H1 (cell line): ENCODE measurements at regions not wholly inside any gene's neighbourhood (a gene's known extent, or its start where the extent isn't known, plus 50 kb on each side); places are given as distances from the start of the nearest gene placed in this dataset.

ENCODE experiments used
- CTCF ChIA-PET: fragments of 300-600 bp; sonication (Branson Sonifier 250); formaldehyde crosslinking; loops from one replicate; lab custom pipeline; 2021; ENCODE audit not compliant: partially characterized antibody; lab: Charles Lee
- POLR2A ChIA-PET: fragments of 300-600 bp; sonication (Branson Sonifier 250); formaldehyde crosslinking; loops from one replicate; lab custom pipeline; 2021; ENCODE audit warnings: inconsistent platforms; ENCODE audit not compliant: partially characterized antibody; lab: Charles Lee
- DNase-seq, 2 experiments: peaks; one replicate each; pipeline versions ENCODE4 v3.0.0 to v3.0.0-alpha.2; 2010 to 2022; ENCODE audit warnings: low spot score in 2 of 2, low read depth in 1 of 2, mixed read lengths in 1 of 2
- FAIRE-seq: peaks from 2 replicates; lab custom pipeline; 2011; peaks lifted over from hg19 to GRCh38; lab: Jason Lieb, UNC
- H2AFZ ChIP-seq: 2 replicates; pipeline ENCODE4 v1.8.1; 2012; ENCODE audit warnings: low read length, inconsistent platforms
- H2AK5ac ChIP-seq: 2 replicates; pipeline ENCODE4 v1.6.1; 2013; ENCODE audit warnings: low read depth, low read length
- H2BK120ac ChIP-seq: replicated peaks from 2 replicates; pipeline ENCODE3; 2013; ENCODE audit warnings: low read depth, low read length, inconsistent platforms
- H2BK12ac ChIP-seq: 2 replicates; pipeline ENCODE4 v1.6.1; 2013; ENCODE audit warnings: low read depth, low read length
- H2BK15ac ChIP-seq: 2 replicates; pipeline ENCODE4 v1.6.1; 2013; ENCODE audit warnings: low read length
- H2BK20ac ChIP-seq: 2 replicates; pipeline ENCODE4 v1.6.1; 2013; ENCODE audit warnings: low read length
- H2BK5ac ChIP-seq: 2 replicates; pipeline ENCODE4 v1.6.1; 2013; ENCODE audit warnings: low read depth, low read length
- H3K14ac ChIP-seq: 2 replicates; pipeline ENCODE4 v1.6.1; 2013; ENCODE audit warnings: inconsistent platforms; ENCODE audit not compliant: insufficient read length
- H3K18ac ChIP-seq: 2 replicates; pipeline ENCODE4 v1.6.1; 2013; ENCODE audit warnings: low read length; ENCODE audit errors: extremely low read depth
- H3K23ac ChIP-seq: 2 replicates; pipeline ENCODE4 v1.6.1; 2013; ENCODE audit warnings: inconsistent platforms; ENCODE audit not compliant: insufficient read length
- H3K23me2 ChIP-seq: 2 replicates; pipeline ENCODE4 v1.6.1; 2013; ENCODE audit warnings: low read depth, low read length
- H3K27ac ChIP-seq: 2 replicates; pipeline ENCODE4 v1.6.1; 2011; ENCODE audit warnings: low read depth, low read length, inconsistent platforms
- H3K27me3 ChIP-seq, 4 experiments: replicated peaks in 1 of 4; 1 replicate in 1 of 4; 2 replicates in 3 of 4; pipeline versions ENCODE4 v1.6.1 to v1.8.1; 2011 to 2013; ENCODE audit warnings: low read length in 3 of 4, mild to moderate bottlenecking in 3 of 4, inconsistent platforms in 2 of 4, mixed read lengths in 2 of 4, moderate library complexity in 1 of 4; ENCODE audit not compliant: control insufficient read depth in 3 of 4, insufficient read depth in 3 of 4; ENCODE audit errors: extremely low read depth in 1 of 4
- H3K36me3 ChIP-seq, 4 experiments: 2 replicates each; pipeline versions ENCODE4 v1.6.1 to v1.8.1; 2011 to 2013; ENCODE audit warnings: mild to moderate bottlenecking in 4 of 4, low read length in 3 of 4, moderate library complexity in 2 of 4, control low read depth in 1 of 4, inconsistent platforms in 1 of 4; ENCODE audit not compliant: insufficient read depth in 4 of 4, control insufficient read depth in 2 of 4
- H3K4ac ChIP-seq: replicated peaks from 2 replicates; pipeline ENCODE3; 2013; ENCODE audit warnings: low read length, low read depth, mixed read lengths, inconsistent platforms; ENCODE audit not compliant: insufficient read length
- H3K4me1 ChIP-seq, 4 experiments: replicated peaks in 1 of 4; 1 replicate in 1 of 4; 2 replicates in 3 of 4; pipeline versions ENCODE4 v1.6.1 to v1.8.1; 2011 to 2013; ENCODE audit warnings: low read length in 3 of 4, inconsistent platforms in 2 of 4, mixed read lengths in 1 of 4; ENCODE audit not compliant: insufficient read depth in 4 of 4, control insufficient read depth in 3 of 4
- H3K4me2 ChIP-seq, 2 experiments: 2 replicates each; pipeline versions ENCODE4 v1.6.1 to v1.8.1; 2011 to 2013; ENCODE audit warnings: low read depth in 2 of 2, low read length in 2 of 2, control low read depth in 1 of 2, inconsistent platforms in 1 of 2, mild to moderate bottlenecking in 1 of 2; ENCODE audit not compliant: insufficient read depth in 1 of 2
- H3K4me3 ChIP-seq, 4 experiments: fragments of 200-600, 300-600 bp in 1 of 4; sonication (generic), shearing (Covaris generic), sonication (Bioruptor Twin) in 1 of 4; 2 replicates each; pipeline versions ENCODE4 v1.5.1 to v1.8.1; 2011 to 2016; ENCODE audit warnings: low read length in 4 of 4, low read depth in 3 of 4, control low read depth in 2 of 4, inconsistent platforms in 2 of 4, mild to moderate bottlenecking in 2 of 4, mixed read lengths in 1 of 4, moderate library complexity in 1 of 4; ENCODE audit not compliant: insufficient read depth in 2 of 4; ENCODE audit errors: extremely low read depth in 1 of 4
- H3K56ac ChIP-seq: replicated peaks from 2 replicates; pipeline ENCODE3; 2013; ENCODE audit warnings: low read depth, mild to moderate bottlenecking, mixed read lengths, low read length, inconsistent platforms; ENCODE audit not compliant: insufficient read length
- H3K79me1 ChIP-seq: 2 replicates; pipeline ENCODE4 v1.6.1; 2013; ENCODE audit warnings: low read depth, low read length, control low read depth
- H3K79me2 ChIP-seq, 2 experiments: 2 replicates each; pipeline versions ENCODE4 v1.6.1 to v1.8.1; 2012 to 2013; ENCODE audit warnings: low read length in 2 of 2, mild to moderate bottlenecking in 2 of 2, inconsistent platforms in 1 of 2; ENCODE audit not compliant: insufficient read depth in 2 of 2, control insufficient read depth in 1 of 2
- H3K9ac ChIP-seq, 4 experiments: replicated peaks in 1 of 4; 1 replicate in 1 of 4; 2 replicates in 3 of 4; pipeline versions ENCODE4 v1.6.1 to v1.8.1; 2011 to 2013; ENCODE audit warnings: low read depth in 3 of 4, low read length in 3 of 4, control low read depth in 2 of 4, mild to moderate bottlenecking in 2 of 4, moderate library complexity in 2 of 4, inconsistent platforms in 1 of 4; ENCODE audit errors: extremely low read depth in 1 of 4
- H3K9me3 ChIP-seq, 2 experiments: 2 replicates each; pipeline versions ENCODE4 v1.6.1 to v1.8.1; 2012 to 2013; ENCODE audit warnings: mild to moderate bottlenecking in 2 of 2, moderate library complexity in 2 of 2, control low read depth in 1 of 2, inconsistent platforms in 1 of 2, low read depth in 1 of 2, low read length in 1 of 2, mixed read lengths in 1 of 2; ENCODE audit not compliant: insufficient read depth in 2 of 2
- H4K20me1 ChIP-seq, 2 experiments: replicated peaks in 1 of 2; 2 replicates each; pipeline versions ENCODE3 to v1.8.1; 2011 to 2013; ENCODE audit warnings: inconsistent platforms in 2 of 2, low read length in 2 of 2, mild to moderate bottlenecking in 1 of 2; ENCODE audit not compliant: insufficient read depth in 2 of 2, control insufficient read depth in 1 of 2
- H4K5ac ChIP-seq: 2 replicates; pipeline ENCODE4 v1.6.1; 2013; ENCODE audit warnings: low read length, low read depth, mixed read lengths, inconsistent platforms; ENCODE audit not compliant: insufficient read length
- H4K8ac ChIP-seq: 2 replicates; pipeline ENCODE4 v1.8.0; 2013; ENCODE audit warnings: mild to moderate bottlenecking, moderate library complexity, low read length, inconsistent platforms; ENCODE audit not compliant: insufficient read depth; ENCODE audit errors: extremely low read depth
- H4K91ac ChIP-seq: replicated peaks from 2 replicates; pipeline ENCODE3; 2013; ENCODE audit warnings: low read length, mixed read lengths, inconsistent platforms; ENCODE audit not compliant: insufficient read length
- ASH2L ChIP-seq: fragments of 200-600, 300-600 bp; sonication (generic); IDR thresholded peaks from one replicate; pipeline ENCODE4 v1.7.1; 2017; ENCODE audit warnings: low read length
- BACH1 ChIP-seq: IDR thresholded peaks from 2 replicates; pipeline ENCODE4 v1.6.1; 2012; ENCODE audit warnings: low read length, improper control_type of control experiment
- CHD1 ChIP-seq: IDR thresholded peaks from 2 replicates; pipeline ENCODE4 v1.6.1; 2012; ENCODE audit warnings: low read depth, low read length, improper control_type of control experiment
- GABPA ChIP-seq: IDR thresholded peaks from 2 replicates; pipeline ENCODE4 v1.6.1; 2011; ENCODE audit warnings: mild to moderate bottlenecking, low read length, moderate library complexity, borderline replicate concordance; ENCODE audit not compliant: insufficient read depth
- MAFK ChIP-seq: IDR thresholded peaks from 2 replicates; pipeline ENCODE4 v1.6.1; 2012; ENCODE audit warnings: low read depth, mild to moderate bottlenecking, improper control_type of control experiment, low read length
- POLR2AphosphoS5 ChIP-seq: IDR thresholded peaks from 2 replicates; pipeline ENCODE4 v1.6.1; 2011; ENCODE audit warnings: low read depth, low read length
- POU5F1 ChIP-seq: IDR thresholded peaks from 2 replicates; pipeline ENCODE4 v1.6.1; 2011; ENCODE audit warnings: low read depth, mild to moderate bottlenecking, low read length, moderate library complexity
- RFX5 ChIP-seq: IDR thresholded peaks from 2 replicates; pipeline ENCODE4 v1.6.1; 2011; ENCODE audit warnings: low read depth, low read length, improper control_type of control experiment, borderline replicate concordance
- RNF2 ChIP-seq: fragments of 200-900, 300-1000 bp; sonication (generic); IDR thresholded peaks from 2 replicates; pipeline ENCODE4 v1.7.1; 2016; ENCODE audit warnings: borderline replicate concordance, low read depth, mild to moderate bottlenecking, antibody characterized with exemption, low read length; ENCODE audit not compliant: poor library complexity, severe bottlenecking; ENCODE audit errors: missing control alignments
- SP1 ChIP-seq: IDR thresholded peaks from 2 replicates; pipeline ENCODE4 v1.6.1; 2011; ENCODE audit warnings: low read depth, low read length
- SUZ12 ChIP-seq: fragments of 200-600 bp; sonication (generic); IDR thresholded peaks from 2 replicates; pipeline ENCODE4 v1.6.1; 2012; ENCODE audit warnings: mild to moderate bottlenecking, inconsistent platforms, low read length, moderate library complexity, mixed read lengths
- TEAD4 ChIP-seq: IDR thresholded peaks from 2 replicates; pipeline ENCODE4 v1.6.1; 2012; ENCODE audit warnings: low read depth, low read length, inconsistent platforms, mixed read lengths
- ZNF274 ChIP-seq: IDR thresholded peaks from 2 replicates; pipeline ENCODE4 v1.7.0; 2012; ENCODE audit warnings: low read length, borderline replicate concordance; ENCODE audit errors: extremely low read depth
- WGBS, 2 experiments: shearing (Covaris generic) in 1 of 2; methylation state at CpG; one replicate each; pipeline versions ENCODE4 v1.1.6 to v1.1.7; 2013 to 2015; ENCODE audit warnings: low lambda C conversion rate in 2 of 2, mixed read lengths in 2 of 2, inconsistent platforms in 1 of 2, low coverage in 1 of 2, missing lambda C conversion rate in 1 of 2; ENCODE audit not compliant: insufficient replicate concordance in 2 of 2, insufficient coverage in 1 of 2, insufficient read length in 1 of 2; ENCODE audit errors: extremely low coverage in 1 of 2, missing lambda C conversion rate in 1 of 2; 5-methylcytosine and 5-hydroxymethylcytosine counted together
- TF ChIP-seq, protein P1 (sequence below): IDR thresholded peaks from 2 replicates; pipeline ENCODE4 v1.6.1; 2012; ENCODE audit warnings: low read length, inconsistent platforms

DNA sequence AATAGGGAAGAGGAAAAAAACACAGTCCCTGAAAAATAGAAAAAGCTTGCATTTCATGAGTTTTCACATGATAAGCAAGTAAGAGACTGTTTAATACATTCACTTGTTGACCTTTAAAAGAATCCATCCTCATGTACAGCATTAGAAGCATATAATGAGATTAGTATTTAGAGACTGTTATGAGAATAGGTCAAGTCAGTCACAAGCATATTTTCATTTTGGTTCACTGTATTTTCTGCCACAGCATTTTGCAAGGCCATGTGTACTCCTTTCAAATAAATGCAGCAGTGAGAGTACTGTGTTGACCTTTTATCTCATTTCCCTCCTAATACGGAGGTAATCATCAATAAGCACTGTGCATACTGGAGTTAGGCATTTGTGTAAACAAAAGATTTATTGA is 162.2 kb upstream of the SETMAR start:
- H3K23ac ChIP-seq, result no peak overlapping the region
- no peak overlapping the region for H2AK5ac ChIP-seq
- H3K18ac ChIP-seq, result no peak overlapping the region
- no peak overlapping the region for H3K4me3 ChIP-seq
- H3K36me3 ChIP-seq, result no peaks in the 10 kb centered on the region
- WGBS, 2 experiments, result 92% methylated on average over 1 of the region's 1 CpG; no CpG with 5 or more reads in 1 of the 2 experiments
- H2BK120ac ChIP-seq, result no peak overlapping the region
- H3K4me2 ChIP-seq, result no peak overlapping the region
- POLR2A ChIA-PET, result no interaction called here
- no peaks in the 10 kb centered on the region for H3K27me3 ChIP-seq
- no peak overlapping the region for H4K91ac ChIP-seq
- CTCF ChIA-PET, result interaction anchor here (1.5 kb wide), 1 partner anchor 148 kb away, joined by 4 read pairs; no protein-coding TSS in a partner anchor
- FAIRE-seq (no peak), DNase-seq (no peak)
- no peaks in the 10 kb centered on the region for H3K79me2 ChIP-seq
- H2BK20ac ChIP-seq, result no peak overlapping the region
- no peak overlapping the region for H2BK12ac ChIP-seq
- no peak overlapping the region for H3K9ac ChIP-seq
- H2BK15ac ChIP-seq, result no peak overlapping the region
- no peak overlapping the region for H4K5ac ChIP-seq
- H3K4me1 ChIP-seq, result no peaks in the 10 kb centered on the region
- H4K8ac ChIP-seq, result no peak overlapping the region
- no peaks in the 10 kb centered on the region for H3K23me2 ChIP-seq
- H2BK5ac ChIP-seq, result no peak overlapping the region
- H3K56ac ChIP-seq, result no peak overlapping the region
- H3K9me3 ChIP-seq, result no peaks in the 10 kb centered on the region
- no peak overlapping the region for H3K27ac ChIP-seq
- H4K20me1 ChIP-seq, result no peaks in the 10 kb centered on the region
- no peak overlapping the region for H2AFZ ChIP-seq
- H3K14ac ChIP-seq, result no peak overlapping the region
- H3K4ac ChIP-seq, result no peak overlapping the region
- H3K79me1 ChIP-seq, result no peaks in the 10 kb centered on the region
- TF ChIP-seq, protein P1, sequence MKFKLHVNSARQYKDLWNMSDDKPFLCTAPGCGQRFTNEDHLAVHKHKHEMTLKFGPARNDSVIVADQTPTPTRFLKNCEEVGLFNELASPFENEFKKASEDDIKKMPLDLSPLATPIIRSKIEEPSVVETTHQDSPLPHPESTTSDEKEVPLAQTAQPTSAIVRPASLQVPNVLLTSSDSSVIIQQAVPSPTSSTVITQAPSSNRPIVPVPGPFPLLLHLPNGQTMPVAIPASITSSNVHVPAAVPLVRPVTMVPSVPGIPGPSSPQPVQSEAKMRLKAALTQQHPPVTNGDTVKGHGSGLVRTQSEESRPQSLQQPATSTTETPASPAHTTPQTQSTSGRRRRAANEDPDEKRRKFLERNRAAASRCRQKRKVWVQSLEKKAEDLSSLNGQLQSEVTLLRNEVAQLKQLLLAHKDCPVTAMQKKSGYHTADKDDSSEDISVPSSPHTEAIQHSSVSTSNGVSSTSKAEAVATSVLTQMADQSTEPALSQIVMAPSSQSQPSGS, result no peak
- TF ChIP-seq SUZ12 (no peak), MAFK (no peak), RNF2 (no peak), CHD1 (no peak), SP1 (no peak), ZNF274 (no peak), POLR2AphosphoS5 (no peak), POU5F1 (no peak), BACH1 (no peak), RFX5 (no peak), ASH2L (no peak), GABPA (no peak), TEAD4 (no peak)
